ES-I3 (cell line): ENCODE measurements at regions not wholly inside any gene's neighbourhood (a gene's known extent, or its start where the extent isn't known, plus 50 kb on each side); places are given as distances from the start of the nearest gene placed in this dataset.

ENCODE experiments used
- H3K36me3 ChIP-seq: 2 replicates; pipeline ENCODE4 v1.6.1; 2013; ENCODE audit warnings: mild to moderate bottlenecking, low read length, control low read depth, moderate library complexity; ENCODE audit not compliant: insufficient read depth
- H3K4me1 ChIP-seq: 2 replicates; pipeline ENCODE4 v1.6.1; 2013; ENCODE audit warnings: mild to moderate bottlenecking, control low read depth, low read length; ENCODE audit not compliant: insufficient read depth
- H3K9ac ChIP-seq: 2 replicates; pipeline ENCODE4 v1.6.1; 2013; ENCODE audit warnings: low read depth, mild to moderate bottlenecking, low read length, moderate library complexity
- H3K9me3 ChIP-seq: 2 replicates; pipeline ENCODE4 v1.6.1; 2013; ENCODE audit warnings: mild to moderate bottlenecking, low read length, moderate library complexity; ENCODE audit not compliant: control insufficient read depth, insufficient read depth

- no peak overlapping the region for H3K9ac ChIP-seq
- no peaks in the 10 kb centered on the region for H3K36me3 ChIP-seq
- no peaks in the 10 kb centered on the region for H3K4me1 ChIP-seq
- peaks cover 4% of the 10 kb centered on the region; the same call in 1 of the 2 replicates for H3K9me3 ChIP-seq
Observed at GRCh38 chrX:45274576-45274975, 73.9 kb upstream of the DIPK2B start.

DNA sequence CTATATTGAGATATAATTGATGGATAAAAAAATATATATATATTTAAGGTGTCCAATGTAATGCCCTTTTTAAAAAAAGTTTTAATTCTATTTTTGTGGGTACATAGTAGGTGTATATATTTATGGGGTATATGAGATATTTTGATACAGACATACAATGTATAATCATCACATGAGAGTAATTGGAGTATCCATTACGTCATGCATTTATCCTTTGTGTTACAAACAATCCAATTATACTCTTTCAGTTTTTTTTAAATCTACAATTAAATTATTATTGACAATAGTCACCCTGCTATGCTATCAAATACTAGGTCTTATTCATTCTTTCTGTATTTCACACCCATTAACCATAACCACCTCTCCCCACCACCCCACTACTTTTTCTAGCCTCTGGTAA lies 66.3 kb upstream of the DIPK2B start:
- no peaks in the 10 kb centered on the region for H3K9me3 ChIP-seq
- H3K9ac ChIP-seq, result no peak overlapping the region
- no peaks in the 10 kb centered on the region for H3K36me3 ChIP-seq
- H3K4me1 ChIP-seq, result no peaks in the 10 kb centered on the region

DNA sequence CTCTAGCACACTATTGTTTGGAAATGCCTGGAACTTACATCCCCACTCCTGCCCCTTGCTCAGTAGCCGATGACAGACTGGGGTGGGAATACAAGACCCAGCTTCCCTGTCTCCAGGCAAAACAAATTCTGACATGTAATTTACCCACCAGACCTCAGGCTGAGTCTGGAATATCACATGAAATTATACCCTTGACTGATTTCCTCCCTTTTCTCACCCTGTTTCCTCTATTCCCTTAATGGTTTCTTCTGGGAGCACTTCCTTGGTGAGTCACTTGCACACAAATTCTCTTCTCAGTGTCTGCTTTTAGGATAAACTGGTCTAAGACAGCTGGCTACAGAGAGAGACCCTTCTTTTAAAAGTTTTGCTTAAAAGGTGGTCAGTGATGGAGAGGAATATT lies 65.8 kb upstream of the DIPK2B start:
- no peaks in the 10 kb centered on the region for H3K4me1 ChIP-seq
- no peaks in the 10 kb centered on the region for H3K36me3 ChIP-seq
- no peaks in the 10 kb centered on the region for H3K9me3 ChIP-seq
- H3K9ac ChIP-seq, result no peak overlapping the region

DNA sequence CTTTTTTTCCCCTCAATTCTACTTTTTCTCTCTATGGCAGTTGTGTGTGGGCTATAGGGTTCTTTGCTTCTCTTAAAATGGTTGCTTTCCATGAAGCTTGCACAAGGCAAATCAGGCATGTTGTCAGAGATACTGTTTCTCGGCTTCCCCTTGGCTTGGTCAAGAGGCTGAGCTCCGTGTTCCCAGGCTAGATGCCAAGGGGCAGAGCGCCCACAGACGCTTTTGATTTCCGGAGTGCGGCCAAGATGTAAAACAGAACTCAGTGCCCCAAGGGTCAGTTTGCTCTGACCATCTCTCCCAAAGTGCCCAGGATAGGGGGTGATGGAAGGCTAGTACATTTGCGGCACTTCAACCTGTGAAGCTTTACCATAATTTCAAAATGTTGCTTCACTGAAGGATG lies 64.2 kb upstream of the DIPK2B start:
- Histone ChIP-seq H3K9me3 (no peaks in the 10 kb centered on the region), H3K9ac (no peak overlapping the region), H3K36me3 (no peaks in the 10 kb centered on the region), H3K4me1 (no peaks in the 10 kb centered on the region)

- H3K9me3 ChIP-seq, result no peaks in the 10 kb centered on the region
- no peaks in the 10 kb centered on the region for H3K36me3 ChIP-seq
- H3K9ac ChIP-seq, result no peak overlapping the region
- no peaks in the 10 kb centered on the region for H3K4me1 ChIP-seq
Observed at GRCh38 chrX:45261471-45261870, 60.8 kb upstream of the DIPK2B start.

GRCh38 chrX:45261005-45261404 lies 60.3 kb upstream of the DIPK2B start:
- no peak overlapping the region for H3K9ac ChIP-seq
- H3K36me3 ChIP-seq, result no peaks in the 10 kb centered on the region
- H3K9me3 ChIP-seq, result no peaks in the 10 kb centered on the region
- H3K4me1 ChIP-seq, result no peaks in the 10 kb centered on the region

DNA sequence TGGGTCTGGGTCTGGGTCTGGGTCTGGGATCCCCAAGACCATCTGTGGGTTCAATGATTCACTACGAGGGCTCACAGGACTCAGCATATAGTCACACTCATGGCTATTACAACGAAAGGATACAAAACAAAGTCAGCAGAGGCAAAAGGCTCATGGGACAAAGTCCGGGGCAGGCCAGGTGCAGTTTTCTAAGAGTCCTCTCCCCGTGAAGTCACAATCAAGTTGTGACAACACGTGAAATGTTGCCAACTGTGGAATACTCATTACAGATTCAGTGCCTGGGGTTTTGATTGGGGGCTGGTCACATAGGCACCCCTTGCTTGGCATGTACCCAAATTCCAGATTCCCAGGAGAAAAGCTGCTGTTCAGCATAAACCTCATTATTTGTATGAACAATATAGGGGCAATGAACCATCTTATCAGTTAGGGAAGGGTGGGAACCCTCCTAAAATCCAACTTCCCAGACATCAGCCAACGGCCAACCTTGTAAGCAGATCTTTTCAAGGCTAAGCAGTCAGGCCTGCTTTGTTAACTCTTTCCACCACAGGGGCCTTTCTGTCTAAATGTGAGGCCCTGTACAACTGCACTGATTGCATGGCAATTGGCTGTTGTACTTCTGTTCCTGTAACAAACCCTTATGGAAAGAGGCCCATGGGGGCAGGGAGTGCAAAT lies 58.2 kb upstream of the DIPK2B start:
- Histone ChIP-seq H3K36me3 (no peaks in the 10 kb centered on the region), H3K9ac (no peak overlapping the region), H3K4me1 (no peaks in the 10 kb centered on the region), H3K9me3 (no peaks in the 10 kb centered on the region)
